Thyroid gland (tissue), 4 donors: ENCODE measurements at regions not wholly inside any gene's neighbourhood (a gene's known extent, or its start where the extent isn't known, plus 50 kb on each side); places are given as distances from the start of the nearest gene placed in this dataset.

ENCODE experiments used
- POLR2A ChIP-seq, 2 donors: fragments of 450-650 bp; IDR thresholded peaks; one replicate each; pipeline ENCODE4 v1.6.1; 2017; ENCODE audit warnings: antibody characterized with exemption in 2 of 2, mild to moderate bottlenecking in 2 of 2, moderate library complexity in 1 of 2
- TF ChIP-seq, protein P1 (sequence below), 6 experiments: fragments of 200-600 bp in 3 of 6; fragments of 450-650 bp in 3 of 6; sonication (generic) in 3 of 6; IDR thresholded peaks; one replicate each; pipeline ENCODE4 v1.5.1; 2016 to 2019; ENCODE audit warnings: antibody characterized with exemption in 6 of 6, mild to moderate bottlenecking in 2 of 6, inconsistent platforms in 1 of 6, moderate library complexity in 1 of 6

DNA sequence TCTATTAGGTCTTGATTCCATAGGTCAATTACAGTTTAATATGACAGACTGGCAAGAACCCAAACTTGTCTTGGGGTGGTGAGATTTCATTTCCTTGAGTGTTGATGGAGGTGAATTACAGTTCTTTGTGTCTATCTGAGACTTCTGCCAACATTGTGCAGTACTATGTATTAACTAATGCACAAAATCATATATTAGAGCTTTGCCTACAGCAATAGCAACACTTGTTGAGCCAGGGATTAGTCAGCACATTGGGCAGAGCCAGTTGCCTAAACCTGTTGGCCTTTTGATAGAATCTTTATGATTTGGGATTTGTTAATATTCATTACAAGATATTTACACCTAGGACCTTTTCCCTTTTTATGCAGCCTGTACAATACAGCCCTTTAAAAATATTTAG is 135.3 kb upstream of the CENPW start:
- TF ChIP-seq, protein P1, sequence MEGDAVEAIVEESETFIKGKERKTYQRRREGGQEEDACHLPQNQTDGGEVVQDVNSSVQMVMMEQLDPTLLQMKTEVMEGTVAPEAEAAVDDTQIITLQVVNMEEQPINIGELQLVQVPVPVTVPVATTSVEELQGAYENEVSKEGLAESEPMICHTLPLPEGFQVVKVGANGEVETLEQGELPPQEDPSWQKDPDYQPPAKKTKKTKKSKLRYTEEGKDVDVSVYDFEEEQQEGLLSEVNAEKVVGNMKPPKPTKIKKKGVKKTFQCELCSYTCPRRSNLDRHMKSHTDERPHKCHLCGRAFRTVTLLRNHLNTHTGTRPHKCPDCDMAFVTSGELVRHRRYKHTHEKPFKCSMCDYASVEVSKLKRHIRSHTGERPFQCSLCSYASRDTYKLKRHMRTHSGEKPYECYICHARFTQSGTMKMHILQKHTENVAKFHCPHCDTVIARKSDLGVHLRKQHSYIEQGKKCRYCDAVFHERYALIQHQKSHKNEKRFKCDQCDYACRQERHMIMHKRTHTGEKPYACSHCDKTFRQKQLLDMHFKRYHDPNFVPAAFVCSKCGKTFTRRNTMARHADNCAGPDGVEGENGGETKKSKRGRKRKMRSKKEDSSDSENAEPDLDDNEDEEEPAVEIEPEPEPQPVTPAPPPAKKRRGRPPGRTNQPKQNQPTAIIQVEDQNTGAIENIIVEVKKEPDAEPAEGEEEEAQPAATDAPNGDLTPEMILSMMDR (IDR thresholded peaks at IDR 0.05): no peak
- TF ChIP-seq POLR2A (IDR thresholded peaks at IDR 0.05): no peak
